ENCODE measurements at regions not wholly inside any gene's neighbourhood (a gene's known extent, or its start where the extent isn't known, plus 50 kb on each side); places are given as distances from the start of the nearest gene placed in this dataset.

GRCh38 chr7:30224511-30225062 lies 59.8 kb upstream of the ZNRF2 start:
- Histone ChIP-seq H3K4me3 (ENCODE audit: low read depth, low read length) (no peak overlapping the region), H3K36me3 (ENCODE audit: control insufficient read depth, insufficient read depth, low read length) (no peaks in the 10 kb centered on the region), H3K27me3 (ENCODE audit: control insufficient read depth, insufficient read depth, low read length) (no peaks in the 10 kb centered on the region)
- no peak for TF ChIP-seq CTCF (IDR thresholded peaks at IDR 0.05; ENCODE audit: insufficient read depth, low read length, severe bottlenecking)
- FAIRE-seq = no peak
- DNase-seq (ENCODE audit: low read depth) = peak; percentile 92

- Histone ChIP-seq H3K36me3 (ENCODE audit: control insufficient read depth, insufficient read depth, low read length) (no peaks in the 10 kb centered on the region), H3K4me3 (ENCODE audit: low read depth, low read length) (no peak overlapping the region), H3K27me3 (ENCODE audit: control insufficient read depth, insufficient read depth, low read length) (no peaks in the 10 kb centered on the region)
- peak; percentile 97 for DNase-seq (ENCODE audit: low read depth)
- no peak for FAIRE-seq
- TF ChIP-seq CTCF (IDR thresholded peaks at IDR 0.05; ENCODE audit: insufficient read depth, low read length, severe bottlenecking) = no peak
Observed at GRCh38 chr7:30225863-30226613, 58.4 kb upstream of the ZNRF2 start.

DNA sequence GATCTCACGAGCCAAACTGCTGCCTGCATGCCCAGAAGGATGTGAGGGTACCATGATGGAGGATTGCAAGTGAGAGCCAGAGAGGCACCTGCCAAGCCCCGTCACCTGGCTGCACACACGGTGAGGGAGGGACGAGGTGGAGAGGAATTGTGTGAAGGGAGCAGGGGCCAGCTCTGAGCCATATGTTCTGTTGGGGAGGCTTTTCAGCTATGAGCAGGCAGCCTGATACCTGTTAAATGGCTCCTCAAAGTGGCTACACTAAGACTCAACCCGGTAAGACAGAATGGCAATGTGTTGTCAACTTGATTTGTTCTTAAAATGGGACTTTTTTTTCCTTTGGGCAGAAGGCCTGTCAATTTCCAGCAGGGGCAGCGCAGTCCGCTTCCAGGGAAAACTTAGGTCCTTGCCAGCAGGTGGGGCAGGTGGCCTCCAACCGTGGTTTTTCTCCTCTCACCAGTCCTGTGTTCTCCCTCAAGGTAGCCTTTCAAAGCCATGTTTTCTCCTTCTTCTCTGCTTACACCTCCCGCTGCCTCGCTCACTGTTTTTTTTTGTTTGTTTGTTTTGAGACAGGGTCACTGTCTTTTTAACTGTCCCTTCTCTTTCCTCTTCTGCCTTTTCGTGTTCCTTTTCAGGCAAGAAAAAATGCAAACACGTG lies 57.7 kb upstream of the ZNRF2 start:
- TF ChIP-seq CTCF (IDR thresholded peaks at IDR 0.05; ENCODE audit: insufficient read depth, low read length, severe bottlenecking) = peak; percentile 76
- DNase-seq (ENCODE audit: low read depth) (peak; percentile 61), FAIRE-seq (no peak)
- no peak overlapping the region for H3K4me3 ChIP-seq (ENCODE audit: low read depth, low read length)
- no peaks in the 10 kb centered on the region for H3K27me3 ChIP-seq (ENCODE audit: control insufficient read depth, insufficient read depth, low read length)
- H3K36me3 ChIP-seq (ENCODE audit: control insufficient read depth, insufficient read depth, low read length) = no peaks in the 10 kb centered on the region

- no peak overlapping the region for H3K4me3 ChIP-seq (ENCODE audit: low read depth, low read length)
- FAIRE-seq (no peak), DNase-seq (ENCODE audit: low read depth) (no peak)
- H3K27me3 ChIP-seq (ENCODE audit: control insufficient read depth, insufficient read depth, low read length) = no peaks in the 10 kb centered on the region
- TF ChIP-seq CTCF (IDR thresholded peaks at IDR 0.05; ENCODE audit: insufficient read depth, low read length, severe bottlenecking) = no peak
- no peaks in the 10 kb centered on the region for H3K36me3 ChIP-seq (ENCODE audit: control insufficient read depth, insufficient read depth, low read length)
Observed at GRCh38 chr7:30231271-30231670, 53.1 kb upstream of the ZNRF2 start.

DNA sequence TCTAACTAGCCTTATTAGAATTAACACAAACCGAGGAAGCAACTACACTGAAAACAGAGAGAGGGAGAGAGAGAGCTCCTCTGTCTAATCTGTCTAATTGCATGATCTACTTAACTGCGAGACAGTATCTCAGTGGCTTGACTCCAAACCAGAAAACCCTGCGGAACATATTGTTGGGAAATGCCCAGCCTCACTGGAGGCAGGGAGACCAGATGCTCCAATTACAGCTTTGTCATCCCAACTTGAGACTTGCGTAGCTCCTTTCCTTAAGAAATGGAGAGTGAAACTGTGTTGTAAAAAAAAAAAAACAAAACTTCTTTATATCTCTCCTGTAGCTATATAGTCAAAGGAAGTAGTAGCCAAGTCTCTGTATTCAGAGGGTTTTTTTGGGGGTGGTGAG lies 52.0 kb upstream of the ZNRF2 start:
- TF ChIP-seq CTCF (IDR thresholded peaks at IDR 0.05; ENCODE audit: insufficient read depth, low read length, severe bottlenecking) = no peak
- H3K36me3 ChIP-seq (ENCODE audit: control insufficient read depth, insufficient read depth, low read length) = no peaks in the 10 kb centered on the region
- peaks cover 2% of the 10 kb centered on the region for H3K27me3 ChIP-seq (ENCODE audit: control insufficient read depth, insufficient read depth, low read length)
- no peak for FAIRE-seq
- no peak for DNase-seq (ENCODE audit: low read depth)
- H3K4me3 ChIP-seq (ENCODE audit: low read depth, low read length) = no peak overlapping the region

Data from bronchial epithelial cell (primary cell).